ENCODE measurements at regions not wholly inside any gene's neighbourhood (a gene's known extent, or its start where the extent isn't known, plus 50 kb on each side); places are given as distances from the start of the nearest gene placed in this dataset.

DNA sequence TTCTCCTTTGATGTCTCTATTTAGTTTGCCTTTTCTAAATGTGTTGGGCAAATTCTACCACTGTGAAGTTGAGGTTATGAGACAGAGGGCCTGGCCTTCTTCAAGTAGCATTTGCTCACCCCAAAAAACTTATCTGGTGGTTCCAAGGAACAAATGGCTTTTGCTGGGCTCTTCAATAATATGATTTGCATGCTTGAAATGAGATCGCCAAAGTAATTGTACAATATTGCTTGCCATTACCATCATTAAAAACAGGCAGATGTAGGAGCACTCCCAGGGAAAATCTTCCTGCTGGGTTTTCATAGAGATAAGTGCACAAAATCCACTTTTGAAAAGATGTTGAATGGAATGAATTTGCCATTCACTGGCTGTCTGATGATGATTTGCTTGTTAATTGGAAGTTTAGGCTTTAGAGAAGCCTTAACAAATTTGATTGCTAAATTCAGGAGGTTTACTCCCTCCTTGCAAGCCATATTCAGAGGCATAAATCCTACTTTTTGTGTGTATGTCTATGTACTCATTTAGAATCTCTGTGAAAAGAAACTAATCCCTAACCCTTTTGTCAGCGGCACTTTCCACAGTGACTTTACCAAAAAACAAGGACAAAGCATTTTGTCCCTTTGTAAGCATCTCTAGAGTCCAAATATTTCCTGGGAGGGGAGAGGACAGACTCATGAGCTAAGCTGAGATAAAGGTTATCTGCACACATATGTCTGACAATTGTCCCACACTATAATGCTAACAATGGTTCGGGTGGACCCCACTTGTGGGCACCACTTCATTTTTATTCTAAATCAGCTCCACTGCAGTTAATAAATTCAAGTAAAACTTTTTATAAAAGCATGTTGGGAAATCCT, 240.8 kb upstream of the PIK3C3 start:
- no peak for TF ChIP-seq POLR2A (IDR thresholded peaks at IDR 0.05)
- TF ChIP-seq, protein P1, sequence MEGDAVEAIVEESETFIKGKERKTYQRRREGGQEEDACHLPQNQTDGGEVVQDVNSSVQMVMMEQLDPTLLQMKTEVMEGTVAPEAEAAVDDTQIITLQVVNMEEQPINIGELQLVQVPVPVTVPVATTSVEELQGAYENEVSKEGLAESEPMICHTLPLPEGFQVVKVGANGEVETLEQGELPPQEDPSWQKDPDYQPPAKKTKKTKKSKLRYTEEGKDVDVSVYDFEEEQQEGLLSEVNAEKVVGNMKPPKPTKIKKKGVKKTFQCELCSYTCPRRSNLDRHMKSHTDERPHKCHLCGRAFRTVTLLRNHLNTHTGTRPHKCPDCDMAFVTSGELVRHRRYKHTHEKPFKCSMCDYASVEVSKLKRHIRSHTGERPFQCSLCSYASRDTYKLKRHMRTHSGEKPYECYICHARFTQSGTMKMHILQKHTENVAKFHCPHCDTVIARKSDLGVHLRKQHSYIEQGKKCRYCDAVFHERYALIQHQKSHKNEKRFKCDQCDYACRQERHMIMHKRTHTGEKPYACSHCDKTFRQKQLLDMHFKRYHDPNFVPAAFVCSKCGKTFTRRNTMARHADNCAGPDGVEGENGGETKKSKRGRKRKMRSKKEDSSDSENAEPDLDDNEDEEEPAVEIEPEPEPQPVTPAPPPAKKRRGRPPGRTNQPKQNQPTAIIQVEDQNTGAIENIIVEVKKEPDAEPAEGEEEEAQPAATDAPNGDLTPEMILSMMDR (IDR thresholded peaks at IDR 0.05), result no peak

Measured in testis (tissue), 2 donors.